T-helper 2 cell treated with Interferon-gamma antibody and Interleukin-4, amounts not matched to agents 5 μg/mL and 100 μg/mL, for 36 hours (primary cell): ENCODE measurements at regions not wholly inside any gene's neighbourhood (a gene's known extent, or its start where the extent isn't known, plus 50 kb on each side); places are given as distances from the start of the nearest gene placed in this dataset.
"Not testable (repeated sequence)": the region's sequence is repeated elsewhere in the genome, so short reads cannot be mapped to it uniquely, and the experiment has no call there.

Experiments used
- DNase-seq: peaks from one replicate; pipeline ENCODE4 v3.0.0; 2021; ENCODE audit warnings: low spot score
- H3K27ac Mint-ChIP-seq: one replicate; pipeline ENCODE4 v1.8.0; 2021; ENCODE audit warnings: mild to moderate bottlenecking, mixed read lengths
- H3K27me3 Mint-ChIP-seq: one replicate; pipeline ENCODE4 v1.8.0; 2021; ENCODE audit warnings: low read depth, mixed read lengths
- H3K36me3 Mint-ChIP-seq: one replicate; pipeline ENCODE4 v1.8.0; 2021; ENCODE audit warnings: low read depth, mixed read lengths
- H3K4me1 Mint-ChIP-seq: one replicate; pipeline ENCODE4 v1.8.0; 2021; ENCODE audit warnings: low read depth, mixed read lengths
- H3K4me3 Mint-ChIP-seq: one replicate; pipeline ENCODE4 v1.8.0; 2022; ENCODE audit warnings: mild to moderate bottlenecking, moderate library complexity, mixed read lengths
- H3K9me3 Mint-ChIP-seq: one replicate; pipeline ENCODE4 v1.8.0; 2021; ENCODE audit warnings: mixed read lengths

- Mint-ChIP-seq H3K36me3 (no peaks in the 10 kb centered on the region), H3K4me1 (no peaks in the 10 kb centered on the region), H3K27ac (no peak overlapping the region), H3K9me3 (peaks cover 25% of the 10 kb centered on the region), H3K4me3 (no peak overlapping the region), H3K27me3 (no peaks in the 10 kb centered on the region)
- DNase-seq = no peak
Measured at GRCh38 chr6:77124604-77125003, 338.7 kb downstream of the HTR1B start.

- Mint-ChIP-seq H3K9me3 (peaks cover 25% of the 10 kb centered on the region), H3K4me1 (no peaks in the 10 kb centered on the region), H3K4me3 (no peak overlapping the region), H3K27me3 (no peaks in the 10 kb centered on the region), H3K36me3 (no peaks in the 10 kb centered on the region), H3K27ac (no peak overlapping the region)
- no peak for DNase-seq
Measured at GRCh38 chr6:77123527-77123926, 339.8 kb downstream of the HTR1B start.

- no peaks in the 10 kb centered on the region for H3K4me1 Mint-ChIP-seq
- no peaks in the 10 kb centered on the region for H3K36me3 Mint-ChIP-seq
- no peak overlapping the region for H3K4me3 Mint-ChIP-seq
- no peaks in the 10 kb centered on the region for H3K27me3 Mint-ChIP-seq
- no peak overlapping the region for H3K27ac Mint-ChIP-seq
- H3K9me3 Mint-ChIP-seq = peaks cover 22% of the 10 kb centered on the region
- DNase-seq = no peak
Measured at GRCh38 chr6:77106992-77107391, 356.3 kb downstream of the HTR1B start.

- H3K27me3 Mint-ChIP-seq = no peaks in the 10 kb centered on the region
- no peak for DNase-seq
- H3K27ac Mint-ChIP-seq = no peak overlapping the region
- no peaks in the 10 kb centered on the region for H3K4me1 Mint-ChIP-seq
- peaks cover 20% of the 10 kb centered on the region for H3K9me3 Mint-ChIP-seq
- H3K36me3 Mint-ChIP-seq = no peaks in the 10 kb centered on the region
- no peak overlapping the region for H3K4me3 Mint-ChIP-seq
Measured at GRCh38 chr6:77105091-77105490, 358.2 kb downstream of the HTR1B start.

GRCh38 chr6:77097940-77098339, 365.4 kb downstream of the HTR1B start:
- no peak overlapping the region for H3K4me3 Mint-ChIP-seq
- H3K27ac Mint-ChIP-seq = no peak overlapping the region
- H3K9me3 Mint-ChIP-seq = peaks cover 18% of the 10 kb centered on the region
- no peak for DNase-seq
- no peaks in the 10 kb centered on the region for H3K27me3 Mint-ChIP-seq
- no peaks in the 10 kb centered on the region for H3K4me1 Mint-ChIP-seq
- no peaks in the 10 kb centered on the region for H3K36me3 Mint-ChIP-seq

GRCh38 chr6:77095936-77096627, 367.2 kb downstream of the HTR1B start:
- H3K27me3 Mint-ChIP-seq = no peaks in the 10 kb centered on the region
- H3K27ac Mint-ChIP-seq = no peak overlapping the region
- no peak for DNase-seq
- H3K4me3 Mint-ChIP-seq = no peak overlapping the region
- no peaks in the 10 kb centered on the region for H3K4me1 Mint-ChIP-seq
- peaks cover 20% of the 10 kb centered on the region for H3K9me3 Mint-ChIP-seq
- H3K36me3 Mint-ChIP-seq = no peaks in the 10 kb centered on the region

GRCh38 chr6:77094821-77095220, 368.5 kb downstream of the HTR1B start:
- H3K4me1 Mint-ChIP-seq = no peaks in the 10 kb centered on the region

GRCh38 chr6:77092971-77093370, 370.3 kb downstream of the HTR1B start:
- Mint-ChIP-seq H3K4me1 (no peaks in the 10 kb centered on the region), H3K9me3 (peaks cover 30% of the 10 kb centered on the region), H3K27ac (no peak overlapping the region), H3K36me3 (no peaks in the 10 kb centered on the region), H3K4me3 (no peak overlapping the region), H3K27me3 (no peaks in the 10 kb centered on the region)
- DNase-seq = no peak

More at GRCh38 chr6:77094821-77095220, 368.5 kb downstream of the HTR1B start:
- H3K27ac Mint-ChIP-seq = no peak overlapping the region
- no peak overlapping the region for H3K4me3 Mint-ChIP-seq
- DNase-seq = no peak
- peaks cover 23% of the 10 kb centered on the region for H3K9me3 Mint-ChIP-seq
- H3K27me3 Mint-ChIP-seq = no peaks in the 10 kb centered on the region
- no peaks in the 10 kb centered on the region for H3K36me3 Mint-ChIP-seq

- no peak overlapping the region for H3K27ac Mint-ChIP-seq
- peaks cover 24% of the 10 kb centered on the region for H3K9me3 Mint-ChIP-seq
- H3K4me3 Mint-ChIP-seq = no peak overlapping the region
- H3K36me3 Mint-ChIP-seq = no peaks in the 10 kb centered on the region
- DNase-seq = no peak
- H3K27me3 Mint-ChIP-seq = no peaks in the 10 kb centered on the region
- no peaks in the 10 kb centered on the region for H3K4me1 Mint-ChIP-seq
Measured at GRCh38 chr6:77089776-77090175, 373.5 kb downstream of the HTR1B start.

- not testable (repeated sequence) for DNase-seq, H3K36me3 Mint-ChIP-seq, H3K4me1 Mint-ChIP-seq, H3K27ac Mint-ChIP-seq, H3K4me3 Mint-ChIP-seq, H3K27me3 Mint-ChIP-seq
- peaks cover 20% of the 10 kb centered on the region for H3K9me3 Mint-ChIP-seq
Measured at GRCh38 chr6:77087794-77088318, 375.4 kb downstream of the HTR1B start.

- H3K4me1 Mint-ChIP-seq = no peaks in the 10 kb centered on the region
- H3K27ac Mint-ChIP-seq = no peak overlapping the region
- H3K27me3 Mint-ChIP-seq = no peaks in the 10 kb centered on the region
- H3K9me3 Mint-ChIP-seq = peaks cover 33% of the 10 kb centered on the region
- no peak overlapping the region for H3K4me3 Mint-ChIP-seq
- no peaks in the 10 kb centered on the region for H3K36me3 Mint-ChIP-seq
- DNase-seq = no peak
Measured at GRCh38 chr6:77074037-77074713, 389.1 kb downstream of the HTR1B start.

GRCh38 chr6:77073410-77073760, 389.9 kb downstream of the HTR1B start:
- Mint-ChIP-seq H3K36me3 (no peaks in the 10 kb centered on the region), H3K4me1 (no peaks in the 10 kb centered on the region), H3K27ac (no peak overlapping the region), H3K27me3 (no peaks in the 10 kb centered on the region), H3K4me3 (no peak overlapping the region), H3K9me3 (peaks cover 31% of the 10 kb centered on the region)
- no peak for DNase-seq

GRCh38 chr6:77072694-77073409, 390.4 kb downstream of the HTR1B start:
- Mint-ChIP-seq H3K4me1 (no peaks in the 10 kb centered on the region), H3K36me3 (no peaks in the 10 kb centered on the region), H3K27ac (no peak overlapping the region), H3K4me3 (no peak overlapping the region), H3K27me3 (no peaks in the 10 kb centered on the region), H3K9me3 (peaks cover 25% of the 10 kb centered on the region)
- DNase-seq = no peak

GRCh38 chr6:77063494-77063893, 399.8 kb downstream of the HTR1B start:
- H3K36me3 Mint-ChIP-seq = no peaks in the 10 kb centered on the region
- no peak overlapping the region for H3K27ac Mint-ChIP-seq
- no peaks in the 10 kb centered on the region for H3K4me1 Mint-ChIP-seq
- no peak for DNase-seq
- H3K27me3 Mint-ChIP-seq = no peaks in the 10 kb centered on the region
- peaks cover 28% of the 10 kb centered on the region for H3K9me3 Mint-ChIP-seq
- H3K4me3 Mint-ChIP-seq = no peak overlapping the region
